OCI-LY7 (cell line): ENCODE measurements at regions not wholly inside any gene's neighbourhood (a gene's known extent, or its start where the extent isn't known, plus 50 kb on each side); places are given as distances from the start of the nearest gene placed in this dataset.

Source experiments
- BruUV-seq: library from RNA; stranded (reverse); fragments of 400-500 nt; replicated peaks from 2 replicates; lab custom pipeline; 2021; lab: Mats Ljungman, UMichigan
- CTCF ChIA-PET: fragments of 300-600 bp; sonication (Branson Sonifier 250); formaldehyde crosslinking; loops from one replicate; lab custom pipeline; 2022; ENCODE audit warnings: antibody characterized with exemption; ENCODE audit not compliant: unreplicated experiment; lab: Charles Lee
- POLR2A ChIA-PET: fragments of 300-600 bp; sonication (Branson Sonifier 250); formaldehyde crosslinking; loops from one replicate; lab custom pipeline; 2022; ENCODE audit warnings: antibody characterized with exemption; lab: Charles Lee
- DNase-seq: peaks from one replicate; pipeline ENCODE4 v3.0.0-alpha.2; 2015; ENCODE audit warnings: low spot score
- H2AFZ ChIP-seq: fragments of 200-600 bp; sonication (generic), shearing (Covaris generic); 2 replicates; pipeline ENCODE4 v1.6.1; 2014; ENCODE audit warnings: mild to moderate bottlenecking, antibody characterized with exemption, low read length, moderate library complexity
- H3K27ac ChIP-seq: fragments of 200-600 bp; sonication (generic); 2 replicates; pipeline ENCODE4 v1.5.1; 2014; ENCODE audit warnings: mixed run types, low read depth, mild to moderate bottlenecking, moderate library complexity, low read length, inconsistent platforms; ENCODE audit not compliant: poor library complexity, severe bottlenecking
- H3K36me3 ChIP-seq: fragments of 200-600 bp; sonication (generic); 2 replicates; pipeline ENCODE4 v1.6.1; 2014; ENCODE audit warnings: mild to moderate bottlenecking, antibody characterized with exemption, low read length, moderate library complexity, mixed read lengths; ENCODE audit not compliant: insufficient read depth
- H3K4me1 ChIP-seq: fragments of 200-600 bp; sonication (generic); 2 replicates; pipeline ENCODE4 v1.5.1; 2014; ENCODE audit warnings: mild to moderate bottlenecking, low read length; ENCODE audit not compliant: insufficient read depth, poor library complexity, severe bottlenecking
- H3K4me2 ChIP-seq: fragments of 200-600 bp; sonication (generic); 2 replicates; pipeline ENCODE4 v1.6.1; 2014; ENCODE audit warnings: mild to moderate bottlenecking, low read length
- H3K4me3 ChIP-seq: fragments of 200-600 bp; sonication (generic); 2 replicates; pipeline ENCODE4 v1.5.1; 2014; ENCODE audit warnings: mild to moderate bottlenecking, low read depth, low read length; ENCODE audit not compliant: poor library complexity, severe bottlenecking
- H3K79me2 ChIP-seq: fragments of 200-600 bp; sonication (generic); 2 replicates; pipeline ENCODE4 v1.6.1; 2016; ENCODE audit warnings: low read depth, mild to moderate bottlenecking, low read length, moderate library complexity, mixed read lengths; ENCODE audit not compliant: insufficient read depth
- H3K9me2 ChIP-seq: fragments of 200-600 bp; sonication (generic); 2 replicates; pipeline ENCODE4 v1.6.1; 2016; ENCODE audit warnings: mild to moderate bottlenecking, low read length, mixed read lengths; ENCODE audit not compliant: insufficient read depth
- H3K9me3 ChIP-seq: fragments of 200-600 bp; sonication (generic); 2 replicates; pipeline ENCODE4 v1.6.1; 2014; ENCODE audit warnings: mild to moderate bottlenecking, mixed run types, low read length, mixed read lengths
- H4K20me1 ChIP-seq: fragments of 200-600 bp; sonication (generic); 2 replicates; pipeline ENCODE4 v1.6.1; 2014; ENCODE audit warnings: mild to moderate bottlenecking, antibody characterized with exemption, low read length, moderate library complexity, mixed read lengths; ENCODE audit not compliant: insufficient read depth
- CTCF ChIP-seq: fragments of 200-600 bp; sonication (generic); conservative IDR thresholded peaks from 2 replicates; pipeline ENCODE4 v1.5.1; 2014; ENCODE audit warnings: mild to moderate bottlenecking, antibody characterized with exemption, low read length, moderate library complexity, mixed read lengths
- EZH2phosphoT487 ChIP-seq: fragments of 200-600 bp; sonication (generic); IDR thresholded peaks from 2 replicates; pipeline ENCODE4 v1.6.1; 2018; ENCODE audit warnings: low read depth, borderline replicate concordance, mild to moderate bottlenecking, mixed run types, antibody characterized with exemption, low read length, moderate library complexity, mixed read lengths
- intact Hi-C: fragments of 100-400 bp; cut with micrococcal nuclease; formaldehyde crosslinking; loops from one replicate; pipeline ENCODE4 v1.10.0; 2022; ENCODE audit not compliant: unreplicated experiment

- no peak for DNase-seq
- H4K20me1 ChIP-seq: no peaks in the 10 kb centered on the region
- no peak overlapping the region for H2AFZ ChIP-seq
- CTCF ChIA-PET: no interaction called here
- H3K27ac ChIP-seq: no peak overlapping the region
- no peaks in the 10 kb centered on the region for H3K36me3 ChIP-seq
- H3K4me2 ChIP-seq: no peak overlapping the region
- intact Hi-C loops: no loop called here
- peaks cover 7% of the 10 kb centered on the region for H3K9me3 ChIP-seq
- TF ChIP-seq CTCF (no peak), EZH2phosphoT487 (no peak)
- no peaks in the 10 kb centered on the region for H3K79me2 ChIP-seq
- BruUV-seq: no TSS peak
- H3K4me1 ChIP-seq: no peaks in the 10 kb centered on the region
- H3K9me2 ChIP-seq: no peaks in the 10 kb centered on the region
- POLR2A ChIA-PET: interaction anchor here (0.7 to 1.6 kb wide), 2 partner anchors 9 to 374 kb away, joined by 3 to 5 read pairs; no protein-coding TSS in a partner anchor
- H3K4me3 ChIP-seq: no peak overlapping the region
These were observed 157.2 kb upstream of the ERCC6L2 start for GRCh38 chr9:95718263-95718662.

GRCh38 chr9:95715868-95716435 lies 159.5 kb upstream of the ERCC6L2 start:
- Histone ChIP-seq H4K20me1 (no peaks in the 10 kb centered on the region), H3K4me1 (no peaks in the 10 kb centered on the region), H3K36me3 (no peaks in the 10 kb centered on the region), H3K9me2 (no peaks in the 10 kb centered on the region), H3K9me3 (peaks cover 7% of the 10 kb centered on the region), H2AFZ (no peak overlapping the region), H3K79me2 (no peaks in the 10 kb centered on the region), H3K27ac (no peak overlapping the region), H3K4me2 (no peak overlapping the region), H3K4me3 (no peak overlapping the region)
- TF ChIP-seq CTCF (no peak), EZH2phosphoT487 (no peak)
- intact Hi-C loops: no loop called here
- DNase-seq: no peak
- ChIA-PET POLR2A (interaction anchor here (0.6 to 0.8 kb wide), 2 partner anchors 360 to 673 kb away, joined by 3 read pairs; no protein-coding TSS in a partner anchor), CTCF (no interaction called here)
- BruUV-seq: no TSS peak

GRCh38 chr9:95710446-95710845 lies 165.0 kb upstream of the ERCC6L2 start:
- no peak overlapping the region for H2AFZ ChIP-seq
- no peaks in the 10 kb centered on the region for H3K36me3 ChIP-seq
- no TSS peak for BruUV-seq
- no peaks in the 10 kb centered on the region for H3K9me2 ChIP-seq
- intact Hi-C loops: no loop called here
- ChIA-PET CTCF (no interaction called here), POLR2A (no interaction called here)
- no peak for DNase-seq
- H3K9me3 ChIP-seq: peaks cover 3% of the 10 kb centered on the region
- no peaks in the 10 kb centered on the region for H3K79me2 ChIP-seq
- TF ChIP-seq EZH2phosphoT487 (no peak), CTCF (no peak)
- no peaks in the 10 kb centered on the region for H3K4me1 ChIP-seq
- no peak overlapping the region for H3K27ac ChIP-seq
- no peak overlapping the region for H3K4me2 ChIP-seq
- no peaks in the 10 kb centered on the region for H4K20me1 ChIP-seq
- H3K4me3 ChIP-seq: no peak overlapping the region
